GM12878 (cell line): ENCODE measurements at regions not wholly inside any gene's neighbourhood (a gene's known extent, or its start where the extent isn't known, plus 50 kb on each side); places are given as distances from the start of the nearest gene placed in this dataset.

Experiments
- ATAC-seq: fragments of 200-7000 bp; cut with Tn5 transposase; 3 replicates; pipeline ENCODE4 v1.9.1; 2020; ENCODE audit warnings: mild to moderate bottlenecking, moderate library complexity
- BruUV-seq: library from RNA; stranded (reverse); fragments of 400-500 nt; replicated peaks from 2 replicates; lab custom pipeline; 2021; lab: Mats Ljungman, UMichigan
- CTCF ChIA-PET: fragments of 300-600 bp; sonication (Branson Sonifier 250); formaldehyde crosslinking; extraction: SDS; loops from one replicate; lab custom pipeline; 2021; ENCODE audit warnings: inconsistent platforms; lab: Yijun Ruan, JAX
- POLR2A ChIA-PET: fragments of 350-600 bp; formaldehyde crosslinking; extraction: SDS; loops from one replicate; lab custom pipeline; 2021; ENCODE audit warnings: inconsistent platforms; lab: Charles Lee
- RAD21 ChIA-PET: fragments of 300-600 bp; sonication (Branson Sonifier 250); formaldehyde crosslinking; loops from one replicate; lab custom pipeline; 2023; ENCODE audit warnings: antibody characterized with exemption; ENCODE audit not compliant: unreplicated experiment; lab: Charles Lee
- SMC1A ChIA-PET: fragments of 300-600 bp; sonication (Branson Sonifier 250); formaldehyde crosslinking; loops from one replicate; lab custom pipeline; 2023; ENCODE audit not compliant: unreplicated experiment, uncharacterized antibody; lab: Charles Lee
- DNase-seq: peaks from one replicate; pipeline ENCODE4 v3.0.0-alpha.2; 2011; ENCODE audit warnings: low read depth, low spot score
- FAIRE-seq: peaks from 3 replicates; lab custom pipeline; 2011; peaks lifted over from hg19 to GRCh38; lab: Jason Lieb, UNC
- H2AFZ ChIP-seq: 2 replicates; pipeline ENCODE4 v1.6.0; 2011; ENCODE audit warnings: low read depth, low read length, control low read depth; ENCODE audit not compliant: control insufficient read depth
- H3K27ac ChIP-seq: 2 replicates; pipeline ENCODE4 v1.5.1; 2011; ENCODE audit warnings: control low read depth; ENCODE audit not compliant: control insufficient read depth, insufficient read depth
- H3K27me3 ChIP-seq, 2 experiments: replicated peaks in 1 of 2; 2 replicates each; pipeline versions ENCODE4 v1.6.0 to v1.6.1; 2011; ENCODE audit warnings: low read length in 1 of 2; ENCODE audit not compliant: control insufficient read depth in 2 of 2, insufficient read depth in 2 of 2
- H3K36me3 ChIP-seq, 2 experiments: 2 replicates each; pipeline ENCODE4 v1.5.1; 2011; ENCODE audit warnings: low read length in 1 of 2; ENCODE audit not compliant: control insufficient read depth in 2 of 2, insufficient read depth in 2 of 2
- H3K4me1 ChIP-seq: 2 replicates; pipeline ENCODE4 v1.6.1; 2011; ENCODE audit warnings: mild to moderate bottlenecking, low read length, moderate library complexity, mixed read lengths; ENCODE audit not compliant: control insufficient read depth, insufficient read depth
- H3K4me2 ChIP-seq: 2 replicates; pipeline ENCODE4 v1.6.0; 2011; ENCODE audit warnings: control low read depth; ENCODE audit not compliant: control insufficient read depth, insufficient read depth
- H3K4me3 ChIP-seq: fragments of 200-600 bp; sonication (generic); 2 replicates; pipeline ENCODE4 v1.5.1; 2016
- H3K79me2 ChIP-seq: 2 replicates; pipeline ENCODE4 v1.6.0; 2011; ENCODE audit warnings: low read length; ENCODE audit not compliant: control insufficient read depth, insufficient read depth
- H3K9ac ChIP-seq: 2 replicates; pipeline ENCODE4 v1.8.0; 2011; ENCODE audit warnings: low read length, control low read depth, mixed read lengths; ENCODE audit not compliant: control insufficient read depth, insufficient read depth
- H3K9me3 ChIP-seq: replicated peaks from 3 replicates; pipeline ENCODE4 v1.5.1; 2011; ENCODE audit warnings: mild to moderate bottlenecking, low read length; ENCODE audit not compliant: control insufficient read depth, insufficient read depth
- H4K20me1 ChIP-seq: 2 replicates; pipeline ENCODE4 v1.6.0; 2011; ENCODE audit not compliant: control insufficient read depth, insufficient read depth
- BMI1 ChIP-seq: fragments of 450-650 bp; IDR thresholded peaks from 2 replicates; pipeline ENCODE4 v1.6.1; 2016; ENCODE audit warnings: mild to moderate bottlenecking, moderate library complexity, borderline replicate concordance
- CBFB ChIP-seq: IDR thresholded peaks from 2 replicates; pipeline ENCODE4 v1.6.1; 2016; ENCODE audit warnings: antibody characterized with exemption, low read depth
- EGR1 ChIP-seq, 2 experiments: IDR thresholded peaks; 1 replicate in 1 of 2; 2 replicates in 1 of 2; pipeline ENCODE4 v1.6.1; 2011 to 2012; ENCODE audit warnings: low read depth in 2 of 2, low read length in 2 of 2, borderline replicate concordance in 1 of 2, mild to moderate bottlenecking in 1 of 2, moderate library complexity in 1 of 2
- MLLT1 ChIP-seq: fragments of 450-650 bp; IDR thresholded peaks from 2 replicates; pipeline ENCODE4 v1.6.1; 2016; ENCODE audit warnings: mild to moderate bottlenecking
- NFXL1 ChIP-seq: fragments of 450-650 bp; IDR thresholded peaks from 2 replicates; pipeline ENCODE4 v1.6.1; 2017; ENCODE audit warnings: antibody characterized with exemption, mild to moderate bottlenecking, borderline replicate concordance
- NFYB ChIP-seq: IDR thresholded peaks from 2 replicates; pipeline ENCODE4 v1.6.1; 2011; ENCODE audit warnings: low read depth, mild to moderate bottlenecking, low read length, improper control_type of control experiment, moderate library complexity; ENCODE audit not compliant: insufficient read depth
- SMAD1 ChIP-seq: fragments of 450-650 bp; IDR thresholded peaks from 2 replicates; pipeline ENCODE4 v1.6.1; 2018; ENCODE audit warnings: mild to moderate bottlenecking, low read depth; ENCODE audit not compliant: partially characterized antibody
- SMC3 ChIP-seq: IDR thresholded peaks from 2 replicates; pipeline ENCODE4 v1.6.1; 2011; ENCODE audit warnings: low read length, improper control_type of control experiment, borderline replicate concordance
- SREBF1 ChIP-seq: IDR thresholded peaks from 2 replicates; pipeline ENCODE4 v1.6.1; 2012; ENCODE audit warnings: mild to moderate bottlenecking, low read length
- TARDBP ChIP-seq: IDR thresholded peaks from 2 replicates; pipeline ENCODE4 v1.6.1; 2016; ENCODE audit warnings: borderline replicate concordance
- WGBS: methylation state at CpG from one replicate; pipeline ENCODE4 v1.1.6; 2016; ENCODE audit warnings: low lambda C conversion rate; ENCODE audit not compliant: insufficient replicate concordance, insufficient coverage; ENCODE audit errors: missing lambda C conversion rate; 5-methylcytosine and 5-hydroxymethylcytosine counted together
- in situ Hi-C: fragments of 300-500 bp; cut with MboI; formaldehyde crosslinking; loops from 9 replicates; pipeline ENCODE4 v1.14.3; 2018; ENCODE audit warnings: mixed read lengths
- intact Hi-C: fragments of 100-400 bp; cut with micrococcal nuclease; formaldehyde crosslinking; loops from one replicate; pipeline ENCODE4 v1.14.2; 2022; ENCODE audit not compliant: unreplicated experiment
- TF ChIP-seq, protein P1 (sequence below): fragments of 450-650 bp; IDR thresholded peaks from 2 replicates; pipeline ENCODE4 v1.6.1; 2017; ENCODE audit warnings: borderline replicate concordance

- ChIA-PET SMC1A (no interaction called here), POLR2A (no interaction called here), RAD21 (no interaction called here), CTCF (no interaction called here)
- no peak overlapping the region for H3K27ac ChIP-seq
- no peak for ATAC-seq
- TF ChIP-seq CBFB, result no peak
- H4K20me1 ChIP-seq, result no peaks in the 10 kb centered on the region
- H3K4me1 ChIP-seq, result no peaks in the 10 kb centered on the region
- BruUV-seq, result no TSS peak
- H3K36me3 ChIP-seq, result no peaks in the 10 kb centered on the region
- H3K4me3 ChIP-seq, result no peak overlapping the region
- no peak overlapping the region for H2AFZ ChIP-seq
- no peaks in the 10 kb centered on the region for H3K79me2 ChIP-seq
- H3K9me3 ChIP-seq, result no peaks in the 10 kb centered on the region
- H3K9ac ChIP-seq, result no peak overlapping the region
- DNase-seq, result no peak
- WGBS, result 13% methylated on average over 3 of the region's 3 CpGs
- no peak for FAIRE-seq
- intact Hi-C loops (no loop called here), in situ Hi-C loops (no loop called here)
- no peaks in the 10 kb centered on the region for H3K27me3 ChIP-seq
- H3K4me2 ChIP-seq, result no peak overlapping the region
Measured at GRCh38 chr6:50288881-50289280, 239.2 kb upstream of the DEFB112 start.

GRCh38 chr6:50289366-50289765 is 239.6 kb upstream of the DEFB112 start:
- H3K36me3 ChIP-seq, result no peaks in the 10 kb centered on the region
- no peaks in the 10 kb centered on the region for H4K20me1 ChIP-seq
- H2AFZ ChIP-seq, result no peak overlapping the region
- ChIA-PET SMC1A (no interaction called here), RAD21 (no interaction called here), CTCF (no interaction called here), POLR2A (no interaction called here)
- no TSS peak for BruUV-seq
- no peak for FAIRE-seq
- no peaks in the 10 kb centered on the region for H3K27me3 ChIP-seq
- H3K9me3 ChIP-seq, result no peaks in the 10 kb centered on the region
- no peak overlapping the region for H3K9ac ChIP-seq
- no peak overlapping the region for H3K4me3 ChIP-seq
- no peak for ATAC-seq
- H3K4me1 ChIP-seq, result no peaks in the 10 kb centered on the region
- in situ Hi-C loops (no loop called here), intact Hi-C loops (no loop called here)
- H3K27ac ChIP-seq, result no peak overlapping the region
- 0% methylated on average over 1 of the region's 1 CpG for WGBS
- H3K4me2 ChIP-seq, result no peak overlapping the region
- DNase-seq, result no peak
- no peaks in the 10 kb centered on the region for H3K79me2 ChIP-seq
- TF ChIP-seq MLLT1 (no peak), SREBF1 (no peak), SMC3 (no peak), SMAD1 (no peak), NFXL1 (no peak), NFYB (no peak), TARDBP (no peak), EGR1 (IDR thresholded peaks at IDR 0.05; ENCODE audit: borderline replicate concordance in 1 of 2, low read depth in 2 of 2, low read length in 2 of 2) (no peak), BMI1 (no peak)
- TF ChIP-seq, protein P1, sequence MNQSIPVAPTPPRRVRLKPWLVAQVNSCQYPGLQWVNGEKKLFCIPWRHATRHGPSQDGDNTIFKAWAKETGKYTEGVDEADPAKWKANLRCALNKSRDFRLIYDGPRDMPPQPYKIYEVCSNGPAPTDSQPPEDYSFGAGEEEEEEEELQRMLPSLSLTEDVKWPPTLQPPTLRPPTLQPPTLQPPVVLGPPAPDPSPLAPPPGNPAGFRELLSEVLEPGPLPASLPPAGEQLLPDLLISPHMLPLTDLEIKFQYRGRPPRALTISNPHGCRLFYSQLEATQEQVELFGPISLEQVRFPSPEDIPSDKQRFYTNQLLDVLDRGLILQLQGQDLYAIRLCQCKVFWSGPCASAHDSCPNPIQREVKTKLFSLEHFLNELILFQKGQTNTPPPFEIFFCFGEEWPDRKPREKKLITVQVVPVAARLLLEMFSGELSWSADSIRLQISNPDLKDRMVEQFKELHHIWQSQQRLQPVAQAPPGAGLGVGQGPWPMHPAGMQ, result no peak
